ENCODE measurements at regions not wholly inside any gene's neighbourhood (a gene's known extent, or its start where the extent isn't known, plus 50 kb on each side); places are given as distances from the start of the nearest gene placed in this dataset.

DNA sequence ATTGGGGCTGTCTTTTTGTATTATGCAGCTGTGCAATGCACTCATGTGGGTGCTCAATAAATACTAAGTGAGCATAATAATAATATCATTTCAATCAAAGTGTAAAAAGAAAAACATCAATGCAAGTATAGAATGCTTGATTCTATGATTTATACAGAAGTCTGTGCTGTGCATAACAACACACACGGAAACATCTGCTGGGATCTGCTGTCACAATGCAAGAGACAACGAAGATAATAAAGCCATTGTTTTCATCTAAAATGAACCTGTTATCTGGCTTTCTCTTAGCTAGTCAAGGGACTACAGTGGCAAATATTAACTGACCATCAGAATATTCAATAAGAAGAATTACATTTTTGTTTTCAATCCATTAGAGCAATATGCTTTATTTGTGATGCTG, 1156.9 kb upstream of the MAP3K7 start:
- Histone ChIP-seq H3K4me3 (ENCODE audit: low read length in 3 of 3) (no peak overlapping the region), H3K36me3 (ENCODE audit: control insufficient read depth in 3 of 3, insufficient read depth in 3 of 3, low read length in 3 of 3) (no peaks in the 10 kb centered on the region), H3K27ac (ENCODE audit: low read depth, low read length) (no peak overlapping the region), H3K9me3 (ENCODE audit: control insufficient read depth in 3 of 3, low read length in 3 of 3) (no peaks in the 10 kb centered on the region), H3K9ac (ENCODE audit: low read depth in 1 of 3, low read length in 3 of 3) (no peak overlapping the region), H3K27me3 (ENCODE audit: control insufficient read depth in 3 of 3, insufficient read depth in 3 of 3, low read length in 3 of 3) (no peaks in the 10 kb centered on the region), H3K4me1 (ENCODE audit: control insufficient read depth in 3 of 3, insufficient read depth in 3 of 3, low read length in 3 of 3) (no peaks in the 10 kb centered on the region)

DNA sequence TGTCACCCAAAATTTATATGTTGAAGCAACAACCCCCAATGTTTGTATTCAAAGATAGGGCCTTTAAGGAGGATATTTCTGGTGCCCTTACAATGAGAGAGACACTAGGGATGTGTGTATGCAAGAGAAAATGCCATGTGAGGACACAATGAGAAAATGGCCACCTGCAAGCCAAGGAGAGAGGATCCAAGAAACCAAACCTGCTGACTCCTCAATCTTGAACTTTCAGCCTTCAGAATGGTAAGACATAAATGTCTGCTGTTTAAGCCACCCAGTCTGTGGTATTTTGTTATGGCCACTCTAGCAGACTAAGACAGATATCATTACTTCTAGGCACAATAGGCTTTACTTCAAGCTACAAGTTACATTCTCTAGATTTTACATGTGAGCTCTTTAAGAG, 1145.1 kb upstream of the MAP3K7 start:
- Histone ChIP-seq H3K27me3 (ENCODE audit: control insufficient read depth in 3 of 3, insufficient read depth in 3 of 3, low read length in 3 of 3) (no peaks in the 10 kb centered on the region), H3K9ac (ENCODE audit: low read depth in 1 of 3, low read length in 3 of 3) (no peak overlapping the region), H3K9me3 (ENCODE audit: control insufficient read depth in 3 of 3, low read length in 3 of 3) (no peaks in the 10 kb centered on the region), H3K27ac (ENCODE audit: low read depth, low read length) (no peak overlapping the region), H3K4me3 (ENCODE audit: low read length in 3 of 3) (no peak overlapping the region), H3K36me3 (ENCODE audit: control insufficient read depth in 3 of 3, insufficient read depth in 3 of 3, low read length in 3 of 3) (no peaks in the 10 kb centered on the region), H3K4me1 (ENCODE audit: control insufficient read depth in 3 of 3, insufficient read depth in 3 of 3, low read length in 3 of 3) (no peaks in the 10 kb centered on the region)

DNA sequence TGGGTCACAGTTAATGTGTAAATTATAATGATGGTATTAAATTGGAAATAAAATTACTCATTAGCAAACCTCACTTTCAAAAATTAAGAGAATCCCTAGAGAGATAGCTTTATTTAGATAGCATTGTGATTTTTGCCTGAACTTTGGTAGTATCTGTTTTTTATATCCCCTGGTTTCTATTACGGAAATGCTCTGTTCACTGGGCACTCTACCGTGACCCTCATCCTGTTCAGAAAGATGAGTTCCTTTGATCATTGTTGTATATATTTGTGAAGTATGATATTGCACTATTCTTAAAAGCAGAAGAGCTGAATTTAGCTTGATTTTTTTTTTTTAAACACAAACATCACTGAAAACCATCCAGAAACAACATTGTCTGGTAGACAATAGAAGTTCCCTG, 1143.8 kb upstream of the MAP3K7 start:
- no peaks in the 10 kb centered on the region for H3K36me3 ChIP-seq (ENCODE audit: control insufficient read depth in 3 of 3, insufficient read depth in 3 of 3, low read length in 3 of 3)
- H3K27ac ChIP-seq (ENCODE audit: low read depth, low read length), result no peak overlapping the region
- no peaks in the 10 kb centered on the region for H3K27me3 ChIP-seq (ENCODE audit: control insufficient read depth in 3 of 3, insufficient read depth in 3 of 3, low read length in 3 of 3)
- H3K9me3 ChIP-seq (ENCODE audit: control insufficient read depth in 3 of 3, low read length in 3 of 3), result no peaks in the 10 kb centered on the region
- H3K4me1 ChIP-seq (ENCODE audit: control insufficient read depth in 3 of 3, insufficient read depth in 3 of 3, low read length in 3 of 3), result no peaks in the 10 kb centered on the region
- H3K4me3 ChIP-seq (ENCODE audit: low read length in 3 of 3), result no peak overlapping the region
- H3K9ac ChIP-seq (ENCODE audit: low read depth in 1 of 3, low read length in 3 of 3), result no peak overlapping the region

DNA sequence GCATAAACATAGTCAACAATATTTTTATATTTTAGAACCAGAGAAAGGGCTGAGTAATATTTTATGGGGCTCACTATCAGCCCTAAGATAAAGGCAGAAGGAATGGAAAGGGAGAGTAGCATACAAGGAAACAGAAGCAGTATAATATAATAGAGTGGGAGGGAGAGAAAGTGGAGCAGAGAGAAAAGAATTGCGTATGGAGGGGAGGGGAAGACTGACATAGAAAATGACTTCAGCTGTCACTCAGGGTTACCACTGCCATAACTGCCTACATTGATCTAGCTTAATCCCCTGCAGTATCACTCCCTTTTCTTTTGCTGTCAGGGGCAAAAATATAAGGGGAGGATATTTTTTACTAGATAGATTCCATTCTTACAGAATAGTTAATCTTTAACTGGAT, 1133.5 kb upstream of the MAP3K7 start:
- Histone ChIP-seq H3K4me3 (ENCODE audit: low read length in 3 of 3) (no peak overlapping the region), H3K9ac (ENCODE audit: low read depth in 1 of 3, low read length in 3 of 3) (no peak overlapping the region), H3K27me3 (ENCODE audit: control insufficient read depth in 3 of 3, insufficient read depth in 3 of 3, low read length in 3 of 3) (no peaks in the 10 kb centered on the region), H3K27ac (ENCODE audit: low read depth, low read length) (no peak overlapping the region), H3K4me1 (ENCODE audit: control insufficient read depth in 3 of 3, insufficient read depth in 3 of 3, low read length in 3 of 3) (no peaks in the 10 kb centered on the region), H3K36me3 (ENCODE audit: control insufficient read depth in 3 of 3, insufficient read depth in 3 of 3, low read length in 3 of 3) (no peaks in the 10 kb centered on the region), H3K9me3 (ENCODE audit: control insufficient read depth in 3 of 3, low read length in 3 of 3) (no peaks in the 10 kb centered on the region)

DNA sequence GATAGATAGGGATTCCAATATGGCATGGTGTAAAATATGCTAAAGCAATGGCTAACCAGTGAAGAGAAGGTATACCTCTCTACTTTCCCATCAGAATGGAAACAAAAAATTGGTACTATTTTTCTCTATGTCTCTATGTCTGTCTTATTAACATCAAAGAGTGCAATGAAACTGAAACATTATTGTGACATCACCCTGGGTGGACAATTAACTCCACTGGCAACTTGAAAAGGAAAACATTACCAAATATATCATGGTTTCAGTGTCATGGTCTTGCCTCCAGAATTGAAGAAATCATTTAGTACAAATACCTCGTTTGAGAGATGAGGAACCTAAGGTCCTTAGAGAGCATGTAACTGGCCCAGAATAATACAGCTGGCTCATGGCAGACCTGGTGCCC, 1132.5 kb upstream of the MAP3K7 start:
- Histone ChIP-seq H3K9ac (ENCODE audit: low read depth in 1 of 3, low read length in 3 of 3) (no peak overlapping the region), H3K4me3 (ENCODE audit: low read length in 3 of 3) (no peak overlapping the region), H3K36me3 (ENCODE audit: control insufficient read depth in 3 of 3, insufficient read depth in 3 of 3, low read length in 3 of 3) (no peaks in the 10 kb centered on the region), H3K9me3 (ENCODE audit: control insufficient read depth in 3 of 3, low read length in 3 of 3) (no peaks in the 10 kb centered on the region), H3K27me3 (ENCODE audit: control insufficient read depth in 3 of 3, insufficient read depth in 3 of 3, low read length in 3 of 3) (no peaks in the 10 kb centered on the region), H3K4me1 (ENCODE audit: control insufficient read depth in 3 of 3, insufficient read depth in 3 of 3, low read length in 3 of 3) (no peaks in the 10 kb centered on the region), H3K27ac (ENCODE audit: low read depth, low read length) (no peak overlapping the region)

DNA sequence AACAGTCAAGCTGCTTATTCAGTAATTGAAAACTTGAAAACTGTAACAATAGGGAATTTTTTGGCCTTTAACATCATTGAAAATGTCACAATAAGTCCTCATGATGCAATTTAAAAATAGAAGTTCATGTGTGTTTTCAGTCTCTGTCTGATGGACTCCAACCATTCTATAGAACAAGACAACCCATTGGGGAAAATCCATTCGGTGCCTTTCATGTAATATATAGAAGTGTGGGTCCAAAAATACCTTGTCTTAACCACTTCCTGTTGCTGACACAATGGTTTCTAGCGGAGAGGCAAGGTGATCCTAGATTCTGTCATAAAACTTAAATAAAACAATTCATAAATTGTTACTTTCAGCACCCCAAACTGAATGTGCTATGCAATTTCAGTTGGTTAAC, 1131.3 kb upstream of the MAP3K7 start:
- Histone ChIP-seq H3K9ac (ENCODE audit: low read depth in 1 of 3, low read length in 3 of 3) (no peak overlapping the region), H3K27ac (ENCODE audit: low read depth, low read length) (no peak overlapping the region), H3K27me3 (ENCODE audit: control insufficient read depth in 3 of 3, insufficient read depth in 3 of 3, low read length in 3 of 3) (no peaks in the 10 kb centered on the region), H3K4me1 (ENCODE audit: control insufficient read depth in 3 of 3, insufficient read depth in 3 of 3, low read length in 3 of 3) (no peaks in the 10 kb centered on the region), H3K36me3 (ENCODE audit: control insufficient read depth in 3 of 3, insufficient read depth in 3 of 3, low read length in 3 of 3) (no peaks in the 10 kb centered on the region), H3K9me3 (ENCODE audit: control insufficient read depth in 3 of 3, low read length in 3 of 3) (no peaks in the 10 kb centered on the region), H3K4me3 (ENCODE audit: low read length in 3 of 3) (no peak overlapping the region)

DNA sequence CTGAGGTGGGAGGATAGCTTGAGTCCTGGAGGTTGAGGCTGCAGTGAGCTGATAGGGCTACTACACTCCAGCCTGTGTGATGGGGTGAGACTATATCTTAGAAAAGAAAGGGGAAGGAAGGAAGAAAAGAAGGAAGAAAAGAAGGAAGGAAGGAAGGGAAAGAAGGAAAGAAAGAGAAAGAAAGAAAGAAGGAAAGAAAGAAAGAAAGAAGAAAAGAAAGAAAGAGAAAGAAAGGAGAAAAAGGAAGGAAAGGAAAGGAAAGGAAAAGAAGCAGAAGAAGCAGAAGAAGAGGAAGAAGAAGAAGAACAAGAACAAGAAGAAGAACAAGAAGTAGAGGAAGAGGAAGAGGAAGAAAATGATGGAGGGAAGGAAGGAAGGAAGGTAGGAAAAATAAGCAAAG, 1130.2 kb upstream of the MAP3K7 start:
- Histone ChIP-seq H3K27ac (ENCODE audit: low read depth, low read length) (no peak overlapping the region), H3K36me3 (ENCODE audit: control insufficient read depth in 3 of 3, insufficient read depth in 3 of 3, low read length in 3 of 3) (no peaks in the 10 kb centered on the region), H3K27me3 (ENCODE audit: control insufficient read depth in 3 of 3, insufficient read depth in 3 of 3, low read length in 3 of 3) (no peaks in the 10 kb centered on the region), H3K4me3 (ENCODE audit: low read length in 3 of 3) (no peak overlapping the region), H3K9me3 (ENCODE audit: control insufficient read depth in 3 of 3, low read length in 3 of 3) (no peaks in the 10 kb centered on the region), H3K4me1 (ENCODE audit: control insufficient read depth in 3 of 3, insufficient read depth in 3 of 3, low read length in 3 of 3) (no peaks in the 10 kb centered on the region), H3K9ac (ENCODE audit: low read depth in 1 of 3, low read length in 3 of 3) (no peak overlapping the region)

DNA sequence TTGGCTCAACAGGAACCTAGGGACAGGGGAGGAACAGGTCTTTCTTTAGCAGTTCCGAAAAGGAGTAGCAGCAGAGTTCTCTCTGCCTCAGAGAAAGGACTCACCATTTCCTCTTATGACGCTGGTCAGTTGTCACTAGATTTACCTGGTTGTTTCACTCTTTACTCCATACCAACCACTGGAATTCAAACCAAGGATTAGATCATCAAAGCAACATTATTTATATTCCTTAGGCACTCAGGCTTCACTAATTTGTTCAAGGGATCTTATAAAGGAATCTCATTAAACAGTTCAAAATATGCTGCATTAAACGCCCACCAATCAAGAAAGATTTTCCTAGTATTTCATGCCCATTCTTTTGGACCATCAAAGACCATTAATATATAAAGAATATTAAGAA, 1129.5 kb upstream of the MAP3K7 start:
- Histone ChIP-seq H3K36me3 (ENCODE audit: control insufficient read depth in 3 of 3, insufficient read depth in 3 of 3, low read length in 3 of 3) (no peaks in the 10 kb centered on the region), H3K9me3 (ENCODE audit: control insufficient read depth in 3 of 3, low read length in 3 of 3) (no peaks in the 10 kb centered on the region), H3K27ac (ENCODE audit: low read depth, low read length) (no peak overlapping the region), H3K27me3 (ENCODE audit: control insufficient read depth in 3 of 3, insufficient read depth in 3 of 3, low read length in 3 of 3) (no peaks in the 10 kb centered on the region), H3K4me1 (ENCODE audit: control insufficient read depth in 3 of 3, insufficient read depth in 3 of 3, low read length in 3 of 3) (no peaks in the 10 kb centered on the region), H3K9ac (ENCODE audit: low read depth in 1 of 3, low read length in 3 of 3) (no peak overlapping the region), H3K4me3 (ENCODE audit: low read length in 3 of 3) (no peak overlapping the region)

DNA sequence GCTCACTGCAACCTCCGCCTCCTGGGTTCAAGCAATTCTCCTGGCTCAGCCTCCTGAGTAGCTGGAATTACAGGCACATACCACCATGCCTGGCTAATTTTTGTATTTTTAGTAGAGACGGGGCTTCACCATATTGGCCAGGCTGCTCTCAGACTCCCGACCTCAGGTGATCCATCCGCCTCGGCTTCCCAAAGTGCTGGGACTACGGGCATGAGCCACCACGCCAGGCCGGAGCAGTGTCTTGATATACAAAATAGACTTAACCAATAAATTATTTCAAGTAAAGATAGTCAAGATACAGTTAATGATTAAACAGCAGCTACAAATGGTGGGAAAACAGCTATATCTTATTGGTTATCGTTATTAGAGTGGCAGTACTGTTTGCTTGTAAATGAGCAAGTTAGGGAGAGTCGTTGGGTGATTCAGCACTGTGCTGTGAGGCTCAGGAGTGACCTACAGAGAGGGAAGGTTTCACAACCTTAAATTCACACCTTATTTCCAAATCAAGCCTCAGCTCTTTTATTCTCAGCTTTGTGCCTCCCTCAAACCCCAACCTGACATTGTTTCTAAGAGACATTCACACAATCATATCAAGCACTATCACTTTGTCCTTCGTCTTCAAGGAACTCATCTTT, 1128.4 kb upstream of the MAP3K7 start:
- Histone ChIP-seq H3K4me1 (ENCODE audit: control insufficient read depth in 3 of 3, insufficient read depth in 3 of 3, low read length in 3 of 3) (no peaks in the 10 kb centered on the region), H3K27ac (ENCODE audit: low read depth, low read length) (no peak overlapping the region), H3K4me3 (ENCODE audit: low read length in 3 of 3) (no peak overlapping the region), H3K9me3 (ENCODE audit: control insufficient read depth in 3 of 3, low read length in 3 of 3) (no peaks in the 10 kb centered on the region), H3K9ac (ENCODE audit: low read depth in 1 of 3, low read length in 3 of 3) (no peak overlapping the region), H3K27me3 (ENCODE audit: control insufficient read depth in 3 of 3, insufficient read depth in 3 of 3, low read length in 3 of 3) (no peaks in the 10 kb centered on the region), H3K36me3 (ENCODE audit: control insufficient read depth in 3 of 3, insufficient read depth in 3 of 3, low read length in 3 of 3) (no peaks in the 10 kb centered on the region)

DNA sequence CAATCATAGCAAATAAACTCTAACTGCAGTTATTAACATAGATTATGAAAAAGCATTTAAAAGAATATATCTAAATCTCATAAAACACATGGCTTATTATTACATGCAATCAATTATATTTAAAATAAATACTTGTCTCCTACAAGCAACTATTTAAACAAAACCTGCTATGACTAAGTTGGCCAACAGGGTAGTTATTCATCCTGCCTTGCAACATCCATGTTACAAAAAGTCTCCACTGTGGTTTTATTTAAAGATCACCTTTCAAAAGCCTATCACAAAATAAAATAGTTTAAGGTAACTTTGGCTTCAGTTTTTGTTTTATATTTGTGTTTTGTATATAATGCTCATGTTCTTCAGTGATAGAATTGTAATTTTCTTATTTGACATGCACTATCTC, 1127.0 kb upstream of the MAP3K7 start:
- no peaks in the 10 kb centered on the region for H3K36me3 ChIP-seq (ENCODE audit: control insufficient read depth in 3 of 3, insufficient read depth in 3 of 3, low read length in 3 of 3)
- H3K4me1 ChIP-seq (ENCODE audit: control insufficient read depth in 3 of 3, insufficient read depth in 3 of 3, low read length in 3 of 3), result no peaks in the 10 kb centered on the region
- no peak overlapping the region for H3K9ac ChIP-seq (ENCODE audit: low read depth in 1 of 3, low read length in 3 of 3)
- no peaks in the 10 kb centered on the region for H3K27me3 ChIP-seq (ENCODE audit: control insufficient read depth in 3 of 3, insufficient read depth in 3 of 3, low read length in 3 of 3)
- H3K27ac ChIP-seq (ENCODE audit: low read depth, low read length), result no peak overlapping the region
- no peak overlapping the region for H3K4me3 ChIP-seq (ENCODE audit: low read length in 3 of 3)
- H3K9me3 ChIP-seq (ENCODE audit: control insufficient read depth in 3 of 3, low read length in 3 of 3), result no peaks in the 10 kb centered on the region

DNA sequence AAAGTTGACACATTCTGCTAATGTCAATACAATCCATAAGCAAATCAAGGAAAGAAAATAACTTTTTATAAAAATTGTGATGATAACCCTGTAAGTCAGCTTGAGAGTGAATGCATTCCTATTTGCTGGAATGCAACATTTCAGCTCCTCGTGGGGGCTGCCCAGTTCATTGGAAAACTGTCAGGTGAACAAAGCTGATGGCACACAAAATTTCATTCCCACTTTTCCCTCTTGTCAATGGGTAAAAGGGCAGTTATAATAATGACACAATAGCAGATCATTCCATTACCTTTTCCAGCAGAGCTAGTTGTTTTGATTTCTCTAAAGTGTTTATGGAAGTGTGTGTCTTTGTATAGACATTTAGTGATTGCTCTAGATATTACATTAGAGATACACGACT, 1124.6 kb upstream of the MAP3K7 start:
- H3K27ac ChIP-seq (ENCODE audit: low read depth, low read length), result no peak overlapping the region
- no peak overlapping the region for H3K9ac ChIP-seq (ENCODE audit: low read depth in 1 of 3, low read length in 3 of 3)
- no peaks in the 10 kb centered on the region for H3K4me1 ChIP-seq (ENCODE audit: control insufficient read depth in 3 of 3, insufficient read depth in 3 of 3, low read length in 3 of 3)
- no peaks in the 10 kb centered on the region for H3K9me3 ChIP-seq (ENCODE audit: control insufficient read depth in 3 of 3, low read length in 3 of 3)
- no peaks in the 10 kb centered on the region for H3K27me3 ChIP-seq (ENCODE audit: control insufficient read depth in 3 of 3, insufficient read depth in 3 of 3, low read length in 3 of 3)
- H3K36me3 ChIP-seq (ENCODE audit: control insufficient read depth in 3 of 3, insufficient read depth in 3 of 3, low read length in 3 of 3), result no peaks in the 10 kb centered on the region
- no peak overlapping the region for H3K4me3 ChIP-seq (ENCODE audit: low read length in 3 of 3)

Data from skeletal muscle tissue (tissue), 3 donors.